SK-N-MC (cell line): ENCODE measurements at regions not wholly inside any gene's neighbourhood (a gene's known extent, or its start where the extent isn't known, plus 50 kb on each side); places are given as distances from the start of the nearest gene placed in this dataset.

Experiments used
- EZH2 ChIP-seq: fragments of 200-600 bp; sonication (generic); IDR thresholded peaks from one replicate; pipeline ENCODE4 v1.6.1; 2017; ENCODE audit warnings: antibody characterized with exemption
- FOXP2 ChIP-seq: optimal IDR thresholded peaks from 2 replicates; pipeline ENCODE3; 2011; ENCODE audit warnings: mild to moderate bottlenecking, moderate library complexity; ENCODE audit not compliant: insufficient read depth; ENCODE audit errors: extremely low read length, control extremely low read depth
- POLR2AphosphoS5 ChIP-seq: IDR thresholded peaks from 2 replicates; pipeline ENCODE4 v1.6.1; 2012; ENCODE audit warnings: mild to moderate bottlenecking, low read depth, low read length, borderline replicate concordance

DNA sequence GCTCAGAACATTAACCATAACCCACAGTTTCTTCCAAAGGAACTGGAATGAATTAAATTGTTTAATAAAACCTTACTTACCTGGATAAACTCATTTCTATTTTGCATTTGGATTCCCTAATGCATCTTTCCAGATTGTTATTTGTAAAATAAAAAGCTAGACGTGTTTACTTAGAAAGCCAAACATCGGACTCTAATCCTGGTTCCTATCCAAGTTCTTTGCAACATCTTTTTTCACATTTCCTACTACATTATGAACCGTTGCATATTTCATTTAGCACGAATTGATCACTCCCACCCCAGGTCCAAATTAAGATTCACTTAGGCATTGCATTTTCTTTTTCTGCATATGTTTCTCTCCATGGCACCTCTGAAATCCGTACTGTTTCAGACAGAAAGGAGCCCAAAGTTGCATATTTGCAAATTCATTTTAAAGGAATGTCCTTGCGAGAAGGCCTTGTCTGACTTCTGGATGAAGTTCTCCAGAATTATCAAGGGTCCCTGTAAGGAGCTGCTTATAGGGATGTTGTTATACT lies 164.4 kb upstream of the GSC start:
- TF ChIP-seq POLR2AphosphoS5 (no peak), FOXP2 (no peak), EZH2 (no peak)
